Thyroid gland (tissue), 4 donors: ENCODE measurements at regions not wholly inside any gene's neighbourhood (a gene's known extent, or its start where the extent isn't known, plus 50 kb on each side); places are given as distances from the start of the nearest gene placed in this dataset.

Experiments used
- DNase-seq, 2 donors: peaks; one replicate each; pipeline ENCODE4 v3.0.0-alpha.2; 2019
- H3K27ac ChIP-seq, 3 donors: fragments of 200-600 bp; sonication (generic); 1 replicate in 2 of 3; 2 replicates in 1 of 3; pipeline ENCODE4 v1.5.1; 2016 to 2019; ENCODE audit warnings: mild to moderate bottlenecking in 1 of 3, moderate library complexity in 1 of 3
- H3K27me3 ChIP-seq: fragments of 200-600 bp; sonication (generic); one replicate; pipeline ENCODE4 v1.5.1; 2019
- H3K36me3 ChIP-seq, 2 donors: fragments of 200-600 bp; sonication (generic); one replicate each; pipeline ENCODE4 v1.5.1; 2016 to 2019
- H3K4me1 ChIP-seq, 2 donors: fragments of 200-600 bp; sonication (generic); one replicate each; pipeline ENCODE4 v1.5.1; 2017 to 2019
- H3K4me3 ChIP-seq, 3 donors: fragments of 200-600 bp; sonication (generic); replicated peaks in 1 of 3; 1 replicate in 2 of 3; 2 replicates in 1 of 3; pipeline ENCODE4 v1.5.1; 2016; ENCODE audit warnings: mild to moderate bottlenecking in 1 of 3
- H3K9me3 ChIP-seq: fragments of 200-600 bp; sonication (generic); one replicate; pipeline ENCODE4 v1.5.1; 2017
- CTCF ChIP-seq, 6 experiments: fragments of 200-600 bp in 3 of 6; fragments of 450-650 bp in 3 of 6; sonication (generic) in 3 of 6; IDR thresholded peaks; one replicate each; pipeline ENCODE4 v1.5.1; 2016 to 2019; ENCODE audit warnings: antibody characterized with exemption in 6 of 6, mild to moderate bottlenecking in 2 of 6, inconsistent platforms in 1 of 6, moderate library complexity in 1 of 6
- POLR2A ChIP-seq, 2 donors: fragments of 450-650 bp; IDR thresholded peaks; one replicate each; pipeline ENCODE4 v1.6.1; 2017; ENCODE audit warnings: antibody characterized with exemption in 2 of 2, mild to moderate bottlenecking in 2 of 2, moderate library complexity in 1 of 2
- WGBS, 2 donors: methylation state at CpG; one replicate each; pipeline ENCODE4 v1.1.5; 2017; 5-methylcytosine and 5-hydroxymethylcytosine counted together
- intact Hi-C: fragments of 100-400 bp; cut with DNase I; formaldehyde crosslinking; loops from one replicate; pipeline ENCODE4 v1.15.1; 2023

GRCh38 chr2:155663265-155663664, 669.3 kb downstream of the NR4A2 start:
- H3K36me3 ChIP-seq = no peaks in the 10 kb centered on the region
- H3K4me3 ChIP-seq = no peak overlapping the region
- DNase-seq = no peak
- no peaks in the 10 kb centered on the region for H3K27me3 ChIP-seq
- H3K27ac ChIP-seq = no peak overlapping the region
- H3K4me1 ChIP-seq = no peaks in the 10 kb centered on the region
- no peaks in the 10 kb centered on the region for H3K9me3 ChIP-seq
- intact Hi-C loops = no loop called here
- TF ChIP-seq CTCF (IDR thresholded peaks at IDR 0.05) (no peak), POLR2A (IDR thresholded peaks at IDR 0.05) (no peak)
- WGBS, 2 donors = 86 to 91% methylated on average over 3 of the region's 3 CpGs

GRCh38 chr2:155662224-155662623, 670.3 kb downstream of the NR4A2 start:
- DNase-seq = no peak
- H3K9me3 ChIP-seq = no peaks in the 10 kb centered on the region
- no peak overlapping the region for H3K27ac ChIP-seq
- no peaks in the 10 kb centered on the region for H3K4me1 ChIP-seq
- no peaks in the 10 kb centered on the region for H3K36me3 ChIP-seq
- TF ChIP-seq POLR2A (IDR thresholded peaks at IDR 0.05) (no peak), CTCF (IDR thresholded peaks at IDR 0.05) (no peak)
- intact Hi-C loops = no loop called here
- H3K4me3 ChIP-seq = no peak overlapping the region
- 92 to 93% methylated on average over 4 of the region's 4 CpGs for WGBS, 2 donors
- H3K27me3 ChIP-seq = no peaks in the 10 kb centered on the region

GRCh38 chr2:155653176-155653575, 679.3 kb downstream of the NR4A2 start:
- no peak for DNase-seq
- 76 to 81% methylated on average over 1 of the region's 1 CpG for WGBS, 2 donors

GRCh38 chr2:155651851-155652250, 680.7 kb downstream of the NR4A2 start:
- intact Hi-C loops = no loop called here
- Histone ChIP-seq H3K36me3 (no peaks in the 10 kb centered on the region), H3K9me3 (no peaks in the 10 kb centered on the region), H3K4me1 (no peaks in the 10 kb centered on the region), H3K27ac (no peak overlapping the region), H3K4me3 (no peak overlapping the region), H3K27me3 (no peaks in the 10 kb centered on the region)
- 67 to 69% methylated on average over 6 of the region's 6 CpGs for WGBS, 2 donors
- DNase-seq = no peak
- no peak for TF ChIP-seq CTCF (IDR thresholded peaks at IDR 0.05)
- no peak for TF ChIP-seq POLR2A (IDR thresholded peaks at IDR 0.05)

More at GRCh38 chr2:155653176-155653575, 679.3 kb downstream of the NR4A2 start:
- H3K4me1 ChIP-seq = no peaks in the 10 kb centered on the region
- H3K4me3 ChIP-seq = no peak overlapping the region
- intact Hi-C loops = no loop called here
- H3K27ac ChIP-seq = no peak overlapping the region
- H3K27me3 ChIP-seq = no peaks in the 10 kb centered on the region
- H3K9me3 ChIP-seq = no peaks in the 10 kb centered on the region
- no peaks in the 10 kb centered on the region for H3K36me3 ChIP-seq
- TF ChIP-seq POLR2A (IDR thresholded peaks at IDR 0.05) (no peak), CTCF (IDR thresholded peaks at IDR 0.05) (no peak)

GRCh38 chr2:155645791-155646190, 686.7 kb downstream of the NR4A2 start:
- DNase-seq = no peak
- TF ChIP-seq POLR2A (IDR thresholded peaks at IDR 0.05) (no peak), CTCF (IDR thresholded peaks at IDR 0.05) (no peak)
- H3K4me1 ChIP-seq = no peaks in the 10 kb centered on the region
- no peaks in the 10 kb centered on the region for H3K36me3 ChIP-seq
- no peak overlapping the region for H3K4me3 ChIP-seq
- H3K27ac ChIP-seq = no peak overlapping the region
- no peaks in the 10 kb centered on the region for H3K9me3 ChIP-seq
- intact Hi-C loops = no loop called here
- H3K27me3 ChIP-seq = no peaks in the 10 kb centered on the region
